Sigmoid colon (tissue), 6 donors: ENCODE measurements at regions not wholly inside any gene's neighbourhood (a gene's known extent, or its start where the extent isn't known, plus 50 kb on each side); places are given as distances from the start of the nearest gene placed in this dataset.

Experiments used
- DNase-seq: peaks from one replicate; pipeline ENCODE4 v3.0.0-alpha.2; 2019
- H3K27ac ChIP-seq, 4 donors: fragments of 200-600 bp; sonication (generic); one replicate each; pipeline ENCODE4 v1.5.1; 2016 to 2019; ENCODE audit warnings: mild to moderate bottlenecking in 1 of 4
- H3K27me3 ChIP-seq, 3 donors: fragments of 200-600 bp; sonication (generic); one replicate each; pipeline ENCODE4 v1.5.1; 2019; ENCODE audit warnings: mild to moderate bottlenecking in 1 of 3
- H3K36me3 ChIP-seq, 4 donors: fragments of 200-600 bp; sonication (generic); one replicate each; pipeline ENCODE4 v1.5.1; 2016 to 2019
- H3K4me1 ChIP-seq, 4 donors: fragments of 200-600 bp; sonication (generic); one replicate each; pipeline ENCODE4 v1.5.1; 2017 to 2019
- H3K4me3 ChIP-seq, 4 donors: fragments of 200-600 bp; sonication (generic); one replicate each; pipeline ENCODE4 v1.5.1; 2017 to 2019; ENCODE audit warnings: mild to moderate bottlenecking in 2 of 4, moderate library complexity in 1 of 4
- H3K9me3 ChIP-seq, 4 donors: fragments of 200-600 bp in 3 of 4; sonication (generic) in 3 of 4; one replicate each; pipeline versions ENCODE4 v1.5.1 to v1.6.1; 2013 to 2019
- EP300 ChIP-seq, 4 donors: sonication (generic); formaldehyde crosslinking; IDR thresholded peaks; one replicate each; pipeline ENCODE4 v1.6.1; 2017; ENCODE audit warnings: antibody characterized with exemption in 4 of 4
- POLR2A ChIP-seq, 2 donors: fragments of 450-650 bp; IDR thresholded peaks; one replicate each; pipeline ENCODE4 v1.6.1; 2016; ENCODE audit warnings: antibody characterized with exemption in 2 of 2, mild to moderate bottlenecking in 2 of 2, moderate library complexity in 2 of 2
- POLR2AphosphoS5 ChIP-seq, 4 donors: sonication (generic); formaldehyde crosslinking; IDR thresholded peaks; one replicate each; pipeline ENCODE4 v1.6.1; 2017; ENCODE audit warnings: antibody characterized with exemption in 4 of 4
- WGBS, 2 donors: extraction: QIAGEN DNeasy Blood & Tissue Kit; methylation state at CpG; one replicate each; pipeline ENCODE4 v1.1.7; 2013; 5-methylcytosine and 5-hydroxymethylcytosine counted together
- intact Hi-C: fragments of 100-400 bp; cut with DNase I; formaldehyde crosslinking; loops from one replicate; pipeline ENCODE4 v1.15.1; 2023
- TF ChIP-seq, protein P1 (sequence below), 4 experiments: fragments of 450-650 bp in 3 of 4; fragments of 200-600 bp in 1 of 4; IDR thresholded peaks; one replicate each; pipeline ENCODE4 v1.5.1; 2016 to 2019; ENCODE audit warnings: antibody characterized with exemption in 4 of 4, mild to moderate bottlenecking in 3 of 4, moderate library complexity in 2 of 4
- donor health status: healthy with polysubstance abuse.
- donor health status: healthy.

DNA sequence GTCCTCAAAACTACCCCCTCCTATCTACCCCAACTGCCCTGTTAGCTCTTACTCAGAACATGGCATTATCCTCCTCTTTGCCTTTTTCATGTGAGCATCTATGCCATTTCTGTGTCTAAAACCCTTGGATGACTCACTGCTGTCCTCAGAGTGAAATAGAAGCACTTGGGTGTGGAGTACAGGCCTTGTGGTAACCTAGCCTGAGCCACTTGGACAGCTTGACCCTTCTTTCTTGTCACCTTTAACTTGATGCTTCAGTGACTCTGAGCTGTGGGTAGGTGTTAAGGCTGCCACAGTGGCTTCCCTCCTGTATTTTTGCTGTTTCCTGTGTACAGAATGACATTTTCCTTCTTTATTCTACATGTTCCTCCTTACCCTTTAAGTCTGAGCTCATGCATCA lies 391.4 kb downstream of the SH3GL2 start:
- intact Hi-C loops, result no loop called here
- H3K27me3 ChIP-seq, result no peaks in the 10 kb centered on the region
- no peak for TF ChIP-seq POLR2A (IDR thresholded peaks at IDR 0.05)
- TF ChIP-seq POLR2AphosphoS5 (IDR thresholded peaks at IDR 0.05), result no peak
- no peak for DNase-seq
- no peaks in the 10 kb centered on the region for H3K9me3 ChIP-seq
- H3K4me1 ChIP-seq, result no peaks in the 10 kb centered on the region
- H3K27ac ChIP-seq, result no peak overlapping the region
- H3K36me3 ChIP-seq, result no peaks in the 10 kb centered on the region
- no peak overlapping the region for H3K4me3 ChIP-seq

DNA sequence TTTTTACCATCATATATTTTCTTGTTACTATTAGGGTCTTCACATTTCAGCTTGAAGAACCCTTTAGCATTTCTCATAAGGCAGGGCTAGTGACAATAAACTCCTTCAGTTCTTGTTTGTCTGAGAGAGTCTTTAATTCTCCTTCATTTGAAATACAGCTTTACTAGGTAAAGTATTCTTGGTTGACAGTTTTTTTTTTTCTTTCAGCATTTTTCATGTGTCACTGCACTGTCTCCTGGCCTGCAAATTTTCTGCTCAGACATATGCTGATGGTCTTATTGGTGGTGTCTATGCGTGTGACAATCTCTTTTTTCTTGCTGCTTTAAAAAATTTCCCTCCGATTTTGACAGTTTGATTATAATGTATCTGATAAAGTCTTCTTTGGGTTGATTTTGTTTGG lies 399.9 kb downstream of the SH3GL2 start:
- Histone ChIP-seq H3K36me3 (no peaks in the 10 kb centered on the region), H3K4me3 (no peak overlapping the region), H3K4me1 (no peaks in the 10 kb centered on the region), H3K9me3 (peaks cover 0 to 14% (median 1%) of the 10 kb centered on the region in 4 donors), H3K27ac (no peak overlapping the region), H3K27me3 (no peaks in the 10 kb centered on the region)
- 92 to 93% methylated on average over 2 of the region's 2 CpGs for WGBS, 2 donors
- DNase-seq, result no peak
- TF ChIP-seq, protein P1, sequence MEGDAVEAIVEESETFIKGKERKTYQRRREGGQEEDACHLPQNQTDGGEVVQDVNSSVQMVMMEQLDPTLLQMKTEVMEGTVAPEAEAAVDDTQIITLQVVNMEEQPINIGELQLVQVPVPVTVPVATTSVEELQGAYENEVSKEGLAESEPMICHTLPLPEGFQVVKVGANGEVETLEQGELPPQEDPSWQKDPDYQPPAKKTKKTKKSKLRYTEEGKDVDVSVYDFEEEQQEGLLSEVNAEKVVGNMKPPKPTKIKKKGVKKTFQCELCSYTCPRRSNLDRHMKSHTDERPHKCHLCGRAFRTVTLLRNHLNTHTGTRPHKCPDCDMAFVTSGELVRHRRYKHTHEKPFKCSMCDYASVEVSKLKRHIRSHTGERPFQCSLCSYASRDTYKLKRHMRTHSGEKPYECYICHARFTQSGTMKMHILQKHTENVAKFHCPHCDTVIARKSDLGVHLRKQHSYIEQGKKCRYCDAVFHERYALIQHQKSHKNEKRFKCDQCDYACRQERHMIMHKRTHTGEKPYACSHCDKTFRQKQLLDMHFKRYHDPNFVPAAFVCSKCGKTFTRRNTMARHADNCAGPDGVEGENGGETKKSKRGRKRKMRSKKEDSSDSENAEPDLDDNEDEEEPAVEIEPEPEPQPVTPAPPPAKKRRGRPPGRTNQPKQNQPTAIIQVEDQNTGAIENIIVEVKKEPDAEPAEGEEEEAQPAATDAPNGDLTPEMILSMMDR (IDR thresholded peaks at IDR 0.05), result no peak
- TF ChIP-seq POLR2A (IDR thresholded peaks at IDR 0.05), result no peak
- TF ChIP-seq POLR2AphosphoS5 (IDR thresholded peaks at IDR 0.05), result no peak
- TF ChIP-seq EP300 (IDR thresholded peaks at IDR 0.05), result no peak
- intact Hi-C loops, result no loop called here

DNA sequence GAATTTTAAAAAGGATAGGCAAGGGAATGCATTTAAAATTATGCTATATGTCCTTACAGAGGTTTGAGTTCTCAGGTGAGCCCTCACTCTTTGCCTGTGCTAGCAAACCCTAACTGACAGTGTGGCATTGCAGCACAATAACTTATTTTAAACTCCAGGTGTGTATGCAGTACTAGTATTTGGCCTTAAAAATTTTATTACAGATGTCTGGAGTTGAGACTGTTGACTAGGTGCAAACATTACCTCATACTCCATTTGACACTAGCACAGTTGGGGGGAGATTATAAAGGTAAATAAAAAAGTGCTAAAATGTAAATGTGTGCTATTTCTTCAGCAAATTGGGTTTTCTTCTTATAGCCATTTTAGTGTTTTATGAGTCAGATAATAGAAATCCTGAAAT lies 407.7 kb downstream of the SH3GL2 start:
- intact Hi-C loops, result no loop called here
- Histone ChIP-seq H3K27me3 (no peaks in the 10 kb centered on the region), H3K36me3 (no peaks in the 10 kb centered on the region), H3K9me3 (no peaks in the 10 kb centered on the region), H3K27ac (no peak overlapping the region), H3K4me1 (no peaks in the 10 kb centered on the region), H3K4me3 (no peak overlapping the region)
- TF ChIP-seq, protein P1 (IDR thresholded peaks at IDR 0.05), result no peak
- TF ChIP-seq POLR2AphosphoS5 (IDR thresholded peaks at IDR 0.05) (no peak), EP300 (IDR thresholded peaks at IDR 0.05) (no peak), POLR2A (IDR thresholded peaks at IDR 0.05) (no peak)
- no peak for DNase-seq

DNA sequence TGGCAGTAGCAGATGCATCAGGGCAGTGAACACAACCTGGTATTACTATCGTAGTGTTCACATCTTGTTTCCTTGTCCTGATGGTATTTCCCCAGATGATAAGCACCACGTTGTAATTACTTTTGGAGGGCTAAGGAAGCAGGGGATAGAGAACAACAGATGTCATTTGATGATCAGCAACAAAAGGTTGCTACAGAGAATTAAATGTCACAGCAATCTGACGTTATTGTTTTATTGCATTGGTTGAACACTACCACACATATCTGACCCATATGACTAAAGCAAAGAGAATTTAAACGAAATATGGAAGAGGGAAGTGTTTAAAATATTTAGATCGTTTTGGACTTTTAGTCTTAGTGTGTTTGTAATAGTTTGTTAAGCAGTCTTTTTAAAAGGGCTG lies 408.3 kb downstream of the SH3GL2 start:
- no peak overlapping the region for H3K27ac ChIP-seq

DNA sequence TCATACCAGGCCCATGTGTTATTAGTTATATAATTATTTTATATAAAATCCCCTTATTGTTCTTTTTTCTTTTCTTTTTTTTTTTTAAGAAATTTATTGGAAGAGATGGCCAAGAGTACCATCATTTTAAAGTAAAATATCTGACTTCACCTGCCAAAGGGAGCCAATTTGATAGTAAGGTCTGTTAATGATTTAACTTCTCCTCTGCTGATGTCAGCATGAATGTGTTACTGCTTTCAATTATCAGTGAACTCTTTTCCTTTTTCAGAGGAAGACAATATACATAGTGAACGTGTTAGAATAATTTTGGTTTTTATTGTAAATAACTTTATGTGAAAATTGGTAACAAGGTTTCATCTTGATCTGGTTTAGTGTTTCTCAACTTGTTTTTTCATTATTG lies 409.6 kb downstream of the SH3GL2 start:
- intact Hi-C loops, result no loop called here
- no peak for DNase-seq
- TF ChIP-seq, protein P1 (IDR thresholded peaks at IDR 0.05), result no peak

More for the DNA sequence above, 408.3 kb downstream of the SH3GL2 start:
- intact Hi-C loops, result no loop called here
- TF ChIP-seq POLR2A (IDR thresholded peaks at IDR 0.05) (no peak), EP300 (IDR thresholded peaks at IDR 0.05) (no peak), POLR2AphosphoS5 (IDR thresholded peaks at IDR 0.05) (no peak)
- no peak overlapping the region for H3K4me3 ChIP-seq
- WGBS, 2 donors, result 8 to 34% methylated on average over 5 of the region's 5 CpGs
- no peaks in the 10 kb centered on the region for H3K9me3 ChIP-seq
- no peaks in the 10 kb centered on the region for H3K27me3 ChIP-seq
- DNase-seq, result no peak
- H3K36me3 ChIP-seq, result no peaks in the 10 kb centered on the region
- H3K4me1 ChIP-seq, result no peaks in the 10 kb centered on the region

DNA sequence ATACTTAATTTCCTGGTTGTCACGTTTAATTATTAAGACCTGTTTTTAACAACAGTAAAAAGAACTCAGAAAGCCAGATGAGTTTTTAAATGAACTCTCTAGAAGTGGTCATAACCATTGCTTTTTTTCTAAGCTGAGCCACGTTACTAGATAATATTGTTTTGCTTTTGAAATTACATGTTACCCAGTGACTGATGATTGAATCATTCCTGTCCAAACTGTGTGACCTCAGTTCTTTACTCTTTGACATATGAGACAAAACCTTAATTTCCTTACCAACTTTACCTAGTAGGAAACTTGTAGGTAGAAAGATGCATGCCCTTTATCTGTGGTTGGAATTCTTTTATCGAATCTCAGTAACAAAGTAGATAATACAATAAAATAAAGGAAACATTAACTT lies 411.7 kb downstream of the SH3GL2 start:
- Histone ChIP-seq H3K27me3 (no peaks in the 10 kb centered on the region), H3K4me3 (no peak overlapping the region), H3K27ac (no peak overlapping the region), H3K9me3 (no peaks in the 10 kb centered on the region), H3K4me1 (peaks cover 0 to 5% (median 0%) of the 10 kb centered on the region in 4 donors), H3K36me3 (no peaks in the 10 kb centered on the region)
- intact Hi-C loops, result no loop called here
- 87 to 89% methylated on average over 3 of the region's 3 CpGs for WGBS, 2 donors
- TF ChIP-seq POLR2AphosphoS5 (IDR thresholded peaks at IDR 0.05) (no peak), EP300 (IDR thresholded peaks at IDR 0.05) (no peak), POLR2A (IDR thresholded peaks at IDR 0.05) (no peak)
- TF ChIP-seq, protein P1 (IDR thresholded peaks at IDR 0.05), result no peak
- no peak for DNase-seq

More for the DNA sequence above, 409.6 kb downstream of the SH3GL2 start:
- Histone ChIP-seq H3K36me3 (no peaks in the 10 kb centered on the region), H3K4me1 (no peaks in the 10 kb centered on the region), H3K27me3 (no peaks in the 10 kb centered on the region), H3K27ac (no peak overlapping the region), H3K9me3 (no peaks in the 10 kb centered on the region), H3K4me3 (no peak overlapping the region)
- WGBS, 2 donors, result 10 to 56% methylated on average over 1 of the region's 1 CpG
